Endothelial cell of umbilical vein (primary cell): ENCODE measurements at regions not wholly inside any gene's neighbourhood (a gene's known extent, or its start where the extent isn't known, plus 50 kb on each side); places are given as distances from the start of the nearest gene placed in this dataset.

Source experiments
- EZH2 ChIP-seq: IDR thresholded peaks from 2 replicates; pipeline ENCODE4 v1.6.1; 2012; ENCODE audit warnings: borderline replicate concordance, low read depth, mild to moderate bottlenecking, moderate library complexity, low read length, inconsistent platforms; ENCODE audit not compliant: severe bottlenecking
- JUN ChIP-seq: IDR thresholded peaks from 2 replicates; pipeline ENCODE4 v1.6.1; 2011; ENCODE audit warnings: borderline replicate concordance, low read depth; ENCODE audit not compliant: insufficient read length, insufficient read depth
- MYC ChIP-seq: IDR thresholded peaks from one replicate; pipeline ENCODE4 v1.6.1; 2011; ENCODE audit warnings: mild to moderate bottlenecking, low read depth, low read length
- POLR2A ChIP-seq: IDR thresholded peaks from 2 replicates; pipeline ENCODE4 v1.6.1; 2012; ENCODE audit warnings: low read depth, mild to moderate bottlenecking, control low read depth, low read length
- POLR2AphosphoS5 ChIP-seq: IDR thresholded peaks from 2 replicates; pipeline ENCODE4 v1.6.1; 2012; ENCODE audit warnings: low read depth, mild to moderate bottlenecking, control low read depth, low read length, moderate library complexity; ENCODE audit not compliant: insufficient read depth
- TF ChIP-seq, protein P1 (sequence below), 2 donors: IDR thresholded peaks; 1 replicate in 1 of 2; 2 replicates in 1 of 2; pipeline ENCODE4 v1.5.1; 2011; ENCODE audit warnings: low read length in 2 of 2, mild to moderate bottlenecking in 2 of 2, moderate library complexity in 2 of 2, control low read depth in 1 of 2, inconsistent platforms in 1 of 2, low read depth in 1 of 2; ENCODE audit not compliant: insufficient read depth in 1 of 2; ENCODE audit errors: extremely low read depth in 1 of 2
- TF ChIP-seq, protein P2 (sequence below): IDR thresholded peaks from 2 replicates; pipeline ENCODE4 v1.6.1; 2011; ENCODE audit not compliant: insufficient read depth, insufficient read length

DNA sequence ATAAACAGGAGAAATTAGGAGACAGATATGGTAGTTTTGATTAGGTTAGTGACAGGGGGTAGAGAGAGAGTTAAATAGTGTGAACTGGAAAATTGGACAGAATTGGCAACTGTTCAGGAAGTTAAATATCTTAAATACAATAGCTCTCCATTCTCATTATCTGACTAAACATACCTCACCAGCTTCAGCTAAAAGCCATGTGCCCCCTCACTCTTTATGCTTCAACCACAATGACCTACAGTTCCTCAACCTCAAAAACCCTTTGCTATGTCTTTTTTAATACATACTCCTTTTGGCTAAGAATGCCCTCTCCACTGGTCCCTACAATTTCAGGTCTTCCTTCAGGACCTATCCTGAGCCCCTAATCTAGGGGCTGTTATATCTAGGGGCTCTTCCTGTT lies 740.2 kb upstream of the ZEB2 start:
- TF ChIP-seq POLR2AphosphoS5 (no peak), POLR2A (no peak), EZH2 (no peak), MYC (no peak), JUN (no peak)
- TF ChIP-seq, protein P1, sequence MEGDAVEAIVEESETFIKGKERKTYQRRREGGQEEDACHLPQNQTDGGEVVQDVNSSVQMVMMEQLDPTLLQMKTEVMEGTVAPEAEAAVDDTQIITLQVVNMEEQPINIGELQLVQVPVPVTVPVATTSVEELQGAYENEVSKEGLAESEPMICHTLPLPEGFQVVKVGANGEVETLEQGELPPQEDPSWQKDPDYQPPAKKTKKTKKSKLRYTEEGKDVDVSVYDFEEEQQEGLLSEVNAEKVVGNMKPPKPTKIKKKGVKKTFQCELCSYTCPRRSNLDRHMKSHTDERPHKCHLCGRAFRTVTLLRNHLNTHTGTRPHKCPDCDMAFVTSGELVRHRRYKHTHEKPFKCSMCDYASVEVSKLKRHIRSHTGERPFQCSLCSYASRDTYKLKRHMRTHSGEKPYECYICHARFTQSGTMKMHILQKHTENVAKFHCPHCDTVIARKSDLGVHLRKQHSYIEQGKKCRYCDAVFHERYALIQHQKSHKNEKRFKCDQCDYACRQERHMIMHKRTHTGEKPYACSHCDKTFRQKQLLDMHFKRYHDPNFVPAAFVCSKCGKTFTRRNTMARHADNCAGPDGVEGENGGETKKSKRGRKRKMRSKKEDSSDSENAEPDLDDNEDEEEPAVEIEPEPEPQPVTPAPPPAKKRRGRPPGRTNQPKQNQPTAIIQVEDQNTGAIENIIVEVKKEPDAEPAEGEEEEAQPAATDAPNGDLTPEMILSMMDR (IDR thresholded peaks at IDR 0.05; ENCODE audit: extremely low read depth in 1 of 2, insufficient read depth in 1 of 2, low read depth in 1 of 2, low read length in 2 of 2) = no peak
- TF ChIP-seq, protein P2, sequence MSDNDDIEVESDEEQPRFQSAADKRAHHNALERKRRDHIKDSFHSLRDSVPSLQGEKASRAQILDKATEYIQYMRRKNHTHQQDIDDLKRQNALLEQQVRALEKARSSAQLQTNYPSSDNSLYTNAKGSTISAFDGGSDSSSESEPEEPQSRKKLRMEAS = no peak
